Body of pancreas (tissue), 4 donors: ENCODE measurements at regions not wholly inside any gene's neighbourhood (a gene's known extent, or its start where the extent isn't known, plus 50 kb on each side); places are given as distances from the start of the nearest gene placed in this dataset.
"Not testable (repeated sequence)": the region's sequence is repeated elsewhere in the genome, so short reads cannot be mapped to it uniquely, and the experiment has no call there.

Experiments
- POLR2A ChIP-seq, 3 donors: fragments of 450-650 bp; IDR thresholded peaks; one replicate each; pipeline ENCODE4 v1.6.1; 2016; ENCODE audit warnings: antibody characterized with exemption in 3 of 3, mild to moderate bottlenecking in 2 of 3
- TF ChIP-seq, protein P1 (sequence below), 7 experiments: fragments of 450-650 bp in 4 of 7; fragments of 200-600 bp in 3 of 7; sonication (generic) in 3 of 7; IDR thresholded peaks; one replicate each; pipeline ENCODE4 v1.5.1; 2016 to 2019; ENCODE audit warnings: antibody characterized with exemption in 7 of 7

DNA sequence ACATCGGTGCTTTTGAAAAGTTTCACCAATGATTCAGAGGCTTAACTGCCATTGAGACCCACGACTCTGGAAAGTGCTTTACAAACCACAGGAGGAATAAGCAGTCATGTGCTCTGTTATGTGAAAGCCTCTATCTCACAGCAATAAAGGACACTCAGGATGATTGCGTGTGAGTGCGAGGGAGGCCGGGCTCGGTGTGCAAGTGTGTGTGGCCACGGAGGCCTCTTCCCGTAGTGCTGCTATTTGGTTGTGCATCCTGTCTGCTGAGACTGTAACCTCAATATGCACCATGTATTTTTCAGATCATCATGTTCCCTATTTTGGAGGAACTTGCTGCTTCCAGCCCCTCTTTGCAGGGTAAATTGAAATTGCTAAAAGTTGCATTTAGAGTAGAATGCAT is 71.5 kb downstream of the CDRT15L2 start:
- TF ChIP-seq, protein P1, sequence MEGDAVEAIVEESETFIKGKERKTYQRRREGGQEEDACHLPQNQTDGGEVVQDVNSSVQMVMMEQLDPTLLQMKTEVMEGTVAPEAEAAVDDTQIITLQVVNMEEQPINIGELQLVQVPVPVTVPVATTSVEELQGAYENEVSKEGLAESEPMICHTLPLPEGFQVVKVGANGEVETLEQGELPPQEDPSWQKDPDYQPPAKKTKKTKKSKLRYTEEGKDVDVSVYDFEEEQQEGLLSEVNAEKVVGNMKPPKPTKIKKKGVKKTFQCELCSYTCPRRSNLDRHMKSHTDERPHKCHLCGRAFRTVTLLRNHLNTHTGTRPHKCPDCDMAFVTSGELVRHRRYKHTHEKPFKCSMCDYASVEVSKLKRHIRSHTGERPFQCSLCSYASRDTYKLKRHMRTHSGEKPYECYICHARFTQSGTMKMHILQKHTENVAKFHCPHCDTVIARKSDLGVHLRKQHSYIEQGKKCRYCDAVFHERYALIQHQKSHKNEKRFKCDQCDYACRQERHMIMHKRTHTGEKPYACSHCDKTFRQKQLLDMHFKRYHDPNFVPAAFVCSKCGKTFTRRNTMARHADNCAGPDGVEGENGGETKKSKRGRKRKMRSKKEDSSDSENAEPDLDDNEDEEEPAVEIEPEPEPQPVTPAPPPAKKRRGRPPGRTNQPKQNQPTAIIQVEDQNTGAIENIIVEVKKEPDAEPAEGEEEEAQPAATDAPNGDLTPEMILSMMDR (IDR thresholded peaks at IDR 0.05) = not testable (repeated sequence)
- not testable (repeated sequence) for TF ChIP-seq POLR2A (IDR thresholded peaks at IDR 0.05)
